ENCODE measurements at regions not wholly inside any gene's neighbourhood (a gene's known extent, or its start where the extent isn't known, plus 50 kb on each side); places are given as distances from the start of the nearest gene placed in this dataset.

- TF ChIP-seq EZH2 (IDR thresholded peaks at IDR 0.05; ENCODE audit: borderline replicate concordance) = no peak
- TF ChIP-seq, protein P1, sequence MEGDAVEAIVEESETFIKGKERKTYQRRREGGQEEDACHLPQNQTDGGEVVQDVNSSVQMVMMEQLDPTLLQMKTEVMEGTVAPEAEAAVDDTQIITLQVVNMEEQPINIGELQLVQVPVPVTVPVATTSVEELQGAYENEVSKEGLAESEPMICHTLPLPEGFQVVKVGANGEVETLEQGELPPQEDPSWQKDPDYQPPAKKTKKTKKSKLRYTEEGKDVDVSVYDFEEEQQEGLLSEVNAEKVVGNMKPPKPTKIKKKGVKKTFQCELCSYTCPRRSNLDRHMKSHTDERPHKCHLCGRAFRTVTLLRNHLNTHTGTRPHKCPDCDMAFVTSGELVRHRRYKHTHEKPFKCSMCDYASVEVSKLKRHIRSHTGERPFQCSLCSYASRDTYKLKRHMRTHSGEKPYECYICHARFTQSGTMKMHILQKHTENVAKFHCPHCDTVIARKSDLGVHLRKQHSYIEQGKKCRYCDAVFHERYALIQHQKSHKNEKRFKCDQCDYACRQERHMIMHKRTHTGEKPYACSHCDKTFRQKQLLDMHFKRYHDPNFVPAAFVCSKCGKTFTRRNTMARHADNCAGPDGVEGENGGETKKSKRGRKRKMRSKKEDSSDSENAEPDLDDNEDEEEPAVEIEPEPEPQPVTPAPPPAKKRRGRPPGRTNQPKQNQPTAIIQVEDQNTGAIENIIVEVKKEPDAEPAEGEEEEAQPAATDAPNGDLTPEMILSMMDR (IDR thresholded peaks at IDR 0.05; ENCODE audit: poor library complexity) = no peak
These were observed 428.7 kb downstream of the CNTNAP4 start for GRCh38 chr16:76705892-76706291.

Measured in hepatocyte (in vitro differentiated cells).